ENCODE measurements at regions not wholly inside any gene's neighbourhood (a gene's known extent, or its start where the extent isn't known, plus 50 kb on each side); places are given as distances from the start of the nearest gene placed in this dataset.

GRCh38 chr2:59528525-59528924, 1024.9 kb downstream of the BCL11A start:
- no peak for DNase-seq

- DNase-seq = no peak
Measured at GRCh38 chr2:59502981-59503380, 1050.5 kb downstream of the BCL11A start.

GRCh38 chr2:59490994-59491393, 1062.5 kb downstream of the BCL11A start:
- DNase-seq = no peak

- no peak for DNase-seq
Measured at GRCh38 chr2:59490192-59490591, 1063.3 kb downstream of the BCL11A start.

- no peak for DNase-seq
Measured at GRCh38 chr2:59484673-59485072, 1068.8 kb downstream of the BCL11A start.

GRCh38 chr2:59463426-59463825, 1090.0 kb downstream of the BCL11A start:
- DNase-seq = no peak

GRCh38 chr2:59462422-59463197, 1090.8 kb downstream of the BCL11A start:
- no peak for DNase-seq

GRCh38 chr2:59461127-59461526, 1092.3 kb downstream of the BCL11A start:
- no peak for DNase-seq

GRCh38 chr2:59458800-59459199, 1094.7 kb downstream of the BCL11A start:
- DNase-seq = no peak

GRCh38 chr2:59456285-59456684, 1097.2 kb downstream of the BCL11A start:
- no peak for DNase-seq

GRCh38 chr2:59449274-59449673, 1104.2 kb downstream of the BCL11A start:
- DNase-seq = no peak

- no peak for DNase-seq
Measured at GRCh38 chr2:59440491-59440890, 1113.0 kb downstream of the BCL11A start.

- no peak for DNase-seq
Measured at GRCh38 chr2:59435635-59436034, 1117.8 kb downstream of the BCL11A start.

GRCh38 chr2:59428940-59429339, 1124.5 kb downstream of the BCL11A start:
- no peak for DNase-seq

GRCh38 chr2:59427980-59428379, 1125.5 kb downstream of the BCL11A start:
- no peak for DNase-seq

- no peak for DNase-seq
Measured at GRCh38 chr2:59425247-59425646, 1128.2 kb downstream of the BCL11A start.

GRCh38 chr2:59413751-59414570, 1139.5 kb downstream of the BCL11A start:
- no peak for DNase-seq

GRCh38 chr2:59399126-59399525, 1154.3 kb downstream of the BCL11A start:
- DNase-seq = no peak

- DNase-seq = no peak
Measured at GRCh38 chr2:59398081-59398480, 1155.4 kb downstream of the BCL11A start.

GRCh38 chr2:59395119-59395518, 1154.0 kb upstream of the FANCL start:
- no peak for DNase-seq

GRCh38 chr2:59391896-59392295, 1150.8 kb upstream of the FANCL start:
- DNase-seq = no peak

GRCh38 chr2:59390581-59390980, 1149.5 kb upstream of the FANCL start:
- no peak for DNase-seq

GRCh38 chr2:59389240-59389639, 1148.1 kb upstream of the FANCL start:
- no peak for DNase-seq

GRCh38 chr2:59385971-59386370, 1144.8 kb upstream of the FANCL start:
- no peak for DNase-seq
